GM18511 (cell line): ENCODE measurements at regions not wholly inside any gene's neighbourhood (a gene's known extent, or its start where the extent isn't known, plus 50 kb on each side); places are given as distances from the start of the nearest gene placed in this dataset.
"Not testable (repeated sequence)": the region's sequence is repeated elsewhere in the genome, so short reads cannot be mapped to it uniquely, and the experiment has no call there.

Source experiments
- ATAC-seq: cut with Tn5 transposase; IDR thresholded peaks from one replicate; pipeline ENCODE4 v1.9.1; 2021; ENCODE audit warnings: mild to moderate bottlenecking, moderate library complexity; ENCODE audit not compliant: unreplicated experiment

DNA sequence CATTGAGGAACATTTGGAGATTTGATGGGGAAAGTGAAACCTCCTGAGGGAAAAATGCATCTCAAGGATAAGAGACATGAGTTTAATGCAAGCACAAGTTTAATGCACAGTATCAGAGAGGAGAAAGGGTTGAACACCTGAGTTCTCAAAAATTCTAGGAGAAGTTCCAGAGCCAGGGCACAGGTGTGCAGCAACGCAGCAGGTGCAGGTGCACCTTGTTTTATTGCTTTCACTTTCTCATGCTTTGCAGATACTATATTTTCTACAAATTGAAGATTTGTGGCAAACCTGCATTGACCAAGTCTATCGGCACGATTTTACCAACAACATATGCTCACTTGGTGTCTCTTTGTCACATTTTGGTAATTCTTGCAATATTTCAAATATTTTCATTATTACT lies 267.6 kb upstream of the HNRNPA3 start:
- ATAC-seq, result no peak

GRCh38 chr2:176947754-176948153 lies 264.8 kb upstream of the HNRNPA3 start:
- ATAC-seq, result no peak

- ATAC-seq, result not testable (repeated sequence)
Observed at GRCh38 chr2:176951218-176951617, 261.4 kb upstream of the HNRNPA3 start.

DNA sequence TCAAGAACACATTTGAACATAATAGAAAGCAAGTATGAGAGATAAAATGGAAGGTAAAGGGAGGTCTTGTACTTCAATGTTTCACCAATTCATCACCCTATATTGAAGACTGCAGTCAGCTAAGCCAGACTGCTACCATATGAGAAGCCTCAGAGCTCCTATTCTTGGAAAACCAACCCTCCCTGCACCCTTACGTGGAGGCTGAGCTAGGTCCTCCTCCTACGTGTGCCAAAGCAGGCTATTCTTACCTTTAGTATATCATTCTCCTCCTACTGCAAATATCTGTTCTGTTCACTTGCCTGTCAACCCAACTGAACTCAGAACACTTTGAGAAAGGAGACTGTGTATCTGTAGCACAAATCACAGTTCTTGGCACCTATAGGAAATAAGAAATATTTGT lies 255.8 kb upstream of the HNRNPA3 start:
- no peak for ATAC-seq

DNA sequence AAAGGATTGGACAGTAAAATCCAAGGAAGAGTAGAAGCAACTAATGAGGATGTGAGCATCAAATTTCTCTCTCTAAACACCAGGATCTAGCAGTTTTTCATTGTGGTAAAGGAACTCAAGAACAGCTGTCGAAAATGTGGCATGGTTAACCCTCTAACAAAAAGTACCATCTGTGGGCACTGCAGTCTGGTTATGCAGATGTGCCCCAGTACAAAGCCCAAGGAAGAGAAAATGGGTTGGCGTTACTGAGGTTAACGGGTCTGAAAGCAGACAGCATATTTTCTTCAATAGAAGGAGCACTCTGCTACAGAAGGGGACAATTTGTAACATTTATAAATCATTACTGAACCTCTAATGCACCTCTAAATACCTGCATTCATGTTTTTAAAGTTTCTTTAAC lies 253.0 kb upstream of the HNRNPA3 start:
- ATAC-seq, result no peak

- ATAC-seq, result no peak
Observed at GRCh38 chr2:176960061-176960460, 252.5 kb upstream of the HNRNPA3 start.

DNA sequence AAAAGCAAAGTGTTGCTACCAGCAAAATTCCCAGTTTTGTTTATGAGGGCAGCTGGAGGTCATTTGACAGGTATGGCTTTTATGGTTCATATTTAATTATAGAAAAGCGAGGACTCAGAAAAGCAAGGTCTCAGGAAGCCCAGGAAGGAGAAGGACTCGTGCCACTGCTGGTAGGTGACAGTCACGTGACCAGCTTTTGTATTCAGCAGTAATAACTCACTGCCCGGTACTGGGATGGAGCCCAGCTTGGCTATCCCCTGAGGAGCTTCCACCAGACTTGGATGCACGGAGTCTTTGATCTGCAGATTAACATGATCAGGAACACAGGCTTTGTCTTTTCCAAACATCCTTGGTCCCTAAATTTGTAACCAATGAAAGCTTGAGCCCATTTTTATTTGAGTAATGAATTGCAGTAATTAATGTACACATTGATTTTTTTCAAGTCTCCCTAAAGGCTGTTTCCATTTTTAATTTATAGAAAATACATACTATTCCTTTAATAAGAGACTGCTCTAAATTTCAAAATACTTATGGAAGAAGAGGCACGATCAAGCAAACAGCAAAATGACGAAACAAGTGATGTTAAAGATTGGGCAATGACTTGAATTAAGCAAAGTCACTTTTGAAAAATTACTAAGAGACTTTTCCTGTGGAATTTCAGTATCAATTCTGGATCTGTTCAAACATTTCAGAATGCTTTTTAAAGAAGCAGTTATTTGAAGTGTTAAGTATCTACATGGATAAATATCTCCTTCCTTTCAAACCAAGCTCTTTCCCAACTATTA lies 251.7 kb upstream of the HNRNPA3 start:
- ATAC-seq, result no peak

GRCh38 chr2:176961775-176962619 lies 250.6 kb upstream of the HNRNPA3 start:
- ATAC-seq, result no peak

DNA sequence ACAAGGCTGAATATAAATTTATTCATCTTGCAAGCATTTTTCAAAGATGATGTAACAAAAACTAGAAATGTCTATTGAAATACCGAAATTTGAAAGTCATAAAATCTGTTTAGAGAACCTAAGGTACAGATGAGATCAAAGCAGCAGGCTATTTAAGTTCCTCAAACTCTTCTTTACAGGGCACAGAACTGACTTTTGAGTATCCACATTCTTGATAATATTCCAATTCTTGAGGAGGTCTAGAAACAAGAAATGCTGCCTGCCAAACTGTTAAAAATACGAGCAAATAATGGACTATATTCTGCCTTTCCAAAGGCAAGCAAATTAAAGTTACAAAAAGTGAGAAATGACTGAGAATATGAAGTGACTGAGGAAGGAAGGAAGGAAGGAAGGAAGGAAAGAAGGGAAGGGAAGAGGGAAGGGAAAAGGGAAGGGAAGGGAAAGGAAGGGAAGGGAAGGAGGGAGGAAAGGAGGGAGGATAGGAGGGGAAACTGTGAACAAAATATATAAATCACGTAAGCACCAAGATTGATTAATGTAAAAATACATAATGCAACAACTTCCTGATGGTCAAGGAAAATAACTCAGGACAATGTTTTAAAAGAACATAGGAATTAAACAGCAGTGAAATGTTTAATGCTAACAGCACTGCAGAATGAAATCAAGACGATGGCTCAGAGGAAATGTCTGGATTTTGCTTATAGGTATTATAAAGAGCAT lies 248.9 kb upstream of the HNRNPA3 start:
- no peak for ATAC-seq

- ATAC-seq, result no peak
Observed at GRCh38 chr2:176967911-176968450, 244.6 kb upstream of the HNRNPA3 start.

GRCh38 chr2:176969642-176970359 lies 242.8 kb upstream of the HNRNPA3 start:
- ATAC-seq, result no peak

DNA sequence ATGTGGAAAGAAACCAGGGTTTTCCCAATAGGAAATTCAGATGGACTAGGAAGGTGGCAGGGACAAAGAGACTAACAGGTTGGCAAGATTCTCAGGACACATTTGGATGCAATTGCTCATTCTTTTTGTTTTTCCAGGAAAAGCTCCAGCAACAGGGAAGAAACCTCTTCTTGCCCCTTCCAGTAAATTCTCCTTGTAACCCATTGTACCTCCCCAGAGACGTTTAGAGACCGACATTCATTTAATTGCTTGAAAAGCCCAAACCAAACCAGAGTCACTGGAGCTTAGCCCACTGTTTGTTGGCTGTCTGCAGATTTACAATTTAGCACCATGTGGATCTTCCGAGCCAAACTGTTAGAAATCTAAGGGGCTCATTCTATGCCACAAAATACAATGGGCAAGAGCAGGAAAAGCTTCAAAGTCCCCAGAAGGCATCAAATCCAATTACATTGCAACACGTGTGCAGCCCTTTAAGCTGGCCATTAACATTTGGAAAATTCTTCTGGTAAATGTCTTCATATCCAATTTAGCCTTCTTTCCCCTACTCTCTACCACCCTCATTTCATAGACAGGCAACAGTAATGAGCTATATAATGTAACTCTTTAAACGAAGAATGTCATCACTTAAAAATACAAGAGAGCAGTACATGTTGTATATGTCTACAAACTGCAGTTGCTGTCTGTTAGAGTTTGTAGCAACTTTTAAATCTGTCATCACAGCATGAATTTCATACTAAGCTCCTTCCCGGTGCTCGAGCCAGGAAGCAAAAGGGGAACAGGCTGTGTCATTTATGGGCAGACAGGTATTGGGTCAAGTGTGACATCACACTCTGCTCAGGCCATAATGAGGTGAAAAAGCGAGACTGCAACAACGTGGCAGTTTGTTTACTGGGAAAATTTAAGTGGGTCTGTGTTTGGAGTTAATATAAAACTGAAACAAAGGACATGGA lies 235.6 kb upstream of the HNRNPA3 start:
- ATAC-seq, result no peak

DNA sequence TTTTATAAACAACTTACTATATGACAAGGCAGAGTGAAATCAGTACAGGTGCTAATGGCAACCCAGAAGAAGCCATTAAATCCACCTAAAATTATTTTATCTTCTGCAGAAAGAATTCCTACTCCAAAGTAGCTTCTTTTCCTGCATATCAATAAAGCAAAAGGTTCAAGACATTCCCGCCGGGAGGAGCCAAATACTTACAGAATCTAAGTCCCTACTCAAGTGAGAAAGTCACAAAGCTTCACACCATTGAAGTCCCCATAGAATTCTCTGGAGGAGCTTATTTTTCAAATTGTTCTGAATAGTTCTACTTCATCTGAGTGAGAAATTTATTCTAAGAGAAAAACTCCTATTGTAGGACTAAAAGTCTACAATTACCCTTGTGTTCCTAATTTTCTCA lies 233.7 kb upstream of the HNRNPA3 start:
- ATAC-seq, result no peak

- ATAC-seq, result no peak
Observed at GRCh38 chr2:176979981-176980710, 232.4 kb upstream of the HNRNPA3 start.

DNA sequence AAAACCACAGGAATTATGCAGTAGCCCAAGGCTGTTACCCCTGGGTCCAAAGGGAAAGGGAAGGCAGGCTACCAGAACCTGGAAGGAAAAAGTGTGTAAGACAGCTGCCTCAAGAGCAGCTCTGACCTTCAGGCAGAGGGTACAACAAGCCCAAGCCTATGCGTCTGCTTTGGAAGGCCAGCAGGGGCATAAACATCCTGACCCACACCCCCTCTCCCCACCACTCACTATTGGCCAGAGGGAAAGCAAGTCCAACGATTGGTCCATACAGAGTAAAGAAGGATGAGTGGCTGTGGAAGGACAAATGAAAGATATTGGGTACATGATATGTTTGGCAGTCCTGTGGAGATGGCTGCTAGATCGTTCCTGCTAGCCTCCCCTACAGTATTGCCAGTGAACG lies 227.6 kb upstream of the HNRNPA3 start:
- no peak for ATAC-seq

DNA sequence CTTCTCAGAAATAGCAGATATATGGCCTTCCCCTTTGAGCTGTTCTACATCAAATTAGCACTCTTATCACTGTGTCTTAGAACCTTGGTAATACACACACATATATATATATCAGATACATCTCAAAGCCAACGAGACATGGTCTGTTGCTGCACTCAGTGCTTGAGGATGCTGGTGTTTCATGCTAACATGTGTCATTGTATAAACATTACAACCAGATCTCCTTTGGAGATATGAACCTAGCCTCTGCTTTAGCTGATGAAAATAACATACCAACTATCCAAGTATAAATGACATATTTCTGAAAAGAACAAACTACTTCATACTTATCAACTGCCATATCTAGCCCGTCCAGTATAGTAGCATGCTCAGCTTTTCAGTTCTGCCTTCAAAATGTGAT lies 226.7 kb upstream of the HNRNPA3 start:
- ATAC-seq, result no peak

DNA sequence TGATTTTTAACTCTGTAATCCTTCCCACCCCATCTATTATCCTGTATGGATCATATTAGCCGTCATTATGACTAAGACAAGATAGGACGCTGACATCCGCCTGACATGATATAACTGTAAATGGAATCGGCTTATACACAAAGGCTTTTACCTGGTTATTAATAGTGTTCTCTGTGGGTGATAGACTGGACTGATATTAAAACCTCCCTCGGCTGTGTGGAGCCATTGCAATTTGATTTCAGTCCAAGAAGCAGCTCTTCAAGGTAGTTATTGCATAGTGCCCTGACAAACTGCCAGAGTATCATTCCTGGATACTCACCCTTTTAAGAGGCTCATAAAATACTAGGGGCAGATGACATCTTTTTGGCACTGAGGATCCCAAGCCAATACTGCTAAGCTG lies 226.1 kb upstream of the HNRNPA3 start:
- no peak for ATAC-seq

GRCh38 chr2:176991411-176991810 lies 221.2 kb upstream of the HNRNPA3 start:
- no peak for ATAC-seq
